MM.1S (cell line): ENCODE measurements at regions not wholly inside any gene's neighbourhood (a gene's known extent, or its start where the extent isn't known, plus 50 kb on each side); places are given as distances from the start of the nearest gene placed in this dataset.
"Not testable (repeated sequence)": the region's sequence is repeated elsewhere in the genome, so short reads cannot be mapped to it uniquely, and the experiment has no call there.

Experiments
- DNase-seq: peaks from one replicate; pipeline ENCODE4 v3.0.0-alpha.2; 2015
- H2AFZ ChIP-seq: fragments of 300-600 bp; sonication (generic); 2 replicates; pipeline ENCODE4 v1.6.0; 2016; ENCODE audit warnings: antibody characterized with exemption, low read length
- H3F3A ChIP-seq: fragments of 300-600 bp; sonication (generic); 2 replicates; pipeline ENCODE4 v1.6.1; 2016; ENCODE audit warnings: mild to moderate bottlenecking, antibody characterized with exemption, low read length, moderate library complexity, mixed read lengths; ENCODE audit not compliant: insufficient read depth
- H3K27ac ChIP-seq: fragments of 300-600 bp; sonication (generic); 2 replicates; pipeline ENCODE4 v1.5.1; 2016; ENCODE audit warnings: mild to moderate bottlenecking, low read length
- H3K27me3 ChIP-seq: fragments of 300-600 bp; sonication (generic); replicated peaks from 2 replicates; pipeline ENCODE4 v1.6.0; 2016; ENCODE audit warnings: low read length; ENCODE audit not compliant: insufficient read depth
- H3K36me3 ChIP-seq: fragments of 300-600 bp; sonication (generic); replicated peaks from 2 replicates; pipeline ENCODE4 v1.6.1; 2016; ENCODE audit warnings: mild to moderate bottlenecking, low read length, mixed read lengths; ENCODE audit not compliant: insufficient read depth
- H3K4me1 ChIP-seq: fragments of 300-600 bp; sonication (generic); 2 replicates; pipeline ENCODE4 v1.6.1; 2016; ENCODE audit warnings: low read length, mixed read lengths
- H3K4me2 ChIP-seq: fragments of 300-600 bp; sonication (generic); 2 replicates; pipeline ENCODE4 v1.6.0; 2016; ENCODE audit warnings: low read depth, low read length
- H3K4me3 ChIP-seq: fragments of 300-600 bp; sonication (generic); 2 replicates; pipeline ENCODE4 v1.5.1; 2016; ENCODE audit warnings: low read length, mixed read lengths
- H3K79me2 ChIP-seq: fragments of 300-600 bp; sonication (generic); 2 replicates; pipeline ENCODE4 v1.6.1; 2016; ENCODE audit warnings: mixed run types, low read length, mixed read lengths
- H3K9ac ChIP-seq: fragments of 300-600 bp; sonication (generic); 2 replicates; pipeline ENCODE4 v1.6.1; 2016; ENCODE audit warnings: low read length, mixed read lengths
- H3K9me2 ChIP-seq: fragments of 300-600 bp; sonication (generic); replicated peaks from 2 replicates; pipeline ENCODE4 v1.6.1; 2016; ENCODE audit warnings: mild to moderate bottlenecking, low read length, mixed read lengths; ENCODE audit not compliant: insufficient read depth
- H3K9me3 ChIP-seq: fragments of 300-600 bp; sonication (generic); replicated peaks from 2 replicates; pipeline ENCODE4 v1.6.1; 2016; ENCODE audit warnings: mild to moderate bottlenecking, low read length, mixed read lengths; ENCODE audit not compliant: insufficient read depth
- H4K20me1 ChIP-seq: fragments of 300-600 bp; sonication (generic); 2 replicates; pipeline ENCODE4 v1.6.1; 2016; ENCODE audit warnings: mild to moderate bottlenecking, low read length, moderate library complexity, mixed read lengths; ENCODE audit not compliant: insufficient read depth

GRCh38 chr1:143805374-143805773, 166.4 kb downstream of the FAM72C start:
- not testable (repeated sequence) for H3K79me2 ChIP-seq, H3F3A ChIP-seq, DNase-seq, H3K9me3 ChIP-seq, H3K9me2 ChIP-seq, H3K36me3 ChIP-seq, H3K27me3 ChIP-seq, H2AFZ ChIP-seq, H3K27ac ChIP-seq, H3K4me2 ChIP-seq, H3K4me1 ChIP-seq, H3K4me3 ChIP-seq, H3K9ac ChIP-seq, H4K20me1 ChIP-seq

- not testable (repeated sequence) for H3K4me1 ChIP-seq, H3K27ac ChIP-seq, H3F3A ChIP-seq, H3K79me2 ChIP-seq, H3K4me2 ChIP-seq, H3K9me2 ChIP-seq, H3K4me3 ChIP-seq, H2AFZ ChIP-seq, DNase-seq, H3K9me3 ChIP-seq, H3K27me3 ChIP-seq, H3K9ac ChIP-seq, H4K20me1 ChIP-seq, H3K36me3 ChIP-seq
Observed at GRCh38 chr1:143804707-143805356, 167.0 kb downstream of the FAM72C start.

DNA sequence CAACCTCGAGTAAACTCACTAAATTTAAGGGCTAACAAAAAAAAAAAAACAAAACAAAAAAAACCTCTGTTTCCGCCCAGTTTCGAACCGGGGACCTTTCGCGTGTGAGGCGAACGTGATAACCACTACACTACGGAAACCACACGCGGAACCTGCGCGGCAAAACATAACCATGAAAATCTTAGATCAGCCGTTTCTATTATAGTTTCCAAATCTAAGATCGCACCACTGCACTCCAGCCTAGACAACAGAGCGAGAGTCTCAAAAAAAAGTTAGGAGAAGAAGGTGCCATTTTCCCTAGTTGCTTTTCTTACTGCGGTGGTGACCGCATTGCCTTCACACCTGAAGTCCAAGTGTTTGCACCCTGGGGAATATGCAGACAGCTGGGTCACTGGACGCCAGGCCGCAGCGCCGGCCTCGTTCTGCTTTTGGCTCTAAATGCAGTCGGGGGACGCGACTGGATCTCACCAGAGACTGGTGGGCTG, 167.8 kb downstream of the FAM72C start:
- DNase-seq = peak; percentile 49
- H3K9me2 ChIP-seq, H3K9me3 ChIP-seq, H3K36me3 ChIP-seq, H3K4me1 ChIP-seq, H3F3A ChIP-seq, H4K20me1 ChIP-seq, H3K27ac ChIP-seq, H3K79me2 ChIP-seq, H3K27me3 ChIP-seq: not testable (repeated sequence)
- peak overlapping the region; percentile 60 for H3K4me3 ChIP-seq
- H3K4me2 ChIP-seq = peak overlapping the region; percentile 74; the same call in 1 of the 2 replicates
- peak overlapping the region; percentile 78 for H2AFZ ChIP-seq
- peak overlapping the region; percentile 27; the same call in 1 of the 2 replicates for H3K9ac ChIP-seq

GRCh38 chr1:143803095-143803494, 168.7 kb downstream of the FAM72C start:
- not testable (repeated sequence) for H3K36me3 ChIP-seq, H4K20me1 ChIP-seq, H3K4me3 ChIP-seq, H3K4me1 ChIP-seq, H3K4me2 ChIP-seq, H3K27ac ChIP-seq, H3F3A ChIP-seq, H3K9ac ChIP-seq, DNase-seq, H3K9me2 ChIP-seq, H2AFZ ChIP-seq, H3K79me2 ChIP-seq, H3K27me3 ChIP-seq, H3K9me3 ChIP-seq

GRCh38 chr1:143799568-143800187, 172.1 kb downstream of the FAM72C start:
- not testable (repeated sequence) for H3K9me2 ChIP-seq, H2AFZ ChIP-seq, H3K9me3 ChIP-seq, H3K4me1 ChIP-seq, H3K27me3 ChIP-seq, H3K4me3 ChIP-seq, H3K27ac ChIP-seq, H3K79me2 ChIP-seq, H3K36me3 ChIP-seq, H3F3A ChIP-seq, DNase-seq, H4K20me1 ChIP-seq, H3K9ac ChIP-seq, H3K4me2 ChIP-seq

- not testable (repeated sequence) for H3F3A ChIP-seq, H2AFZ ChIP-seq, H3K9me2 ChIP-seq, H3K4me3 ChIP-seq, H3K4me1 ChIP-seq, H3K4me2 ChIP-seq, H3K27me3 ChIP-seq, H3K9me3 ChIP-seq, H3K27ac ChIP-seq, H3K36me3 ChIP-seq, H4K20me1 ChIP-seq, H3K79me2 ChIP-seq, DNase-seq, H3K9ac ChIP-seq
Observed at GRCh38 chr1:143796369-143796768, 175.4 kb downstream of the FAM72C start.

DNA sequence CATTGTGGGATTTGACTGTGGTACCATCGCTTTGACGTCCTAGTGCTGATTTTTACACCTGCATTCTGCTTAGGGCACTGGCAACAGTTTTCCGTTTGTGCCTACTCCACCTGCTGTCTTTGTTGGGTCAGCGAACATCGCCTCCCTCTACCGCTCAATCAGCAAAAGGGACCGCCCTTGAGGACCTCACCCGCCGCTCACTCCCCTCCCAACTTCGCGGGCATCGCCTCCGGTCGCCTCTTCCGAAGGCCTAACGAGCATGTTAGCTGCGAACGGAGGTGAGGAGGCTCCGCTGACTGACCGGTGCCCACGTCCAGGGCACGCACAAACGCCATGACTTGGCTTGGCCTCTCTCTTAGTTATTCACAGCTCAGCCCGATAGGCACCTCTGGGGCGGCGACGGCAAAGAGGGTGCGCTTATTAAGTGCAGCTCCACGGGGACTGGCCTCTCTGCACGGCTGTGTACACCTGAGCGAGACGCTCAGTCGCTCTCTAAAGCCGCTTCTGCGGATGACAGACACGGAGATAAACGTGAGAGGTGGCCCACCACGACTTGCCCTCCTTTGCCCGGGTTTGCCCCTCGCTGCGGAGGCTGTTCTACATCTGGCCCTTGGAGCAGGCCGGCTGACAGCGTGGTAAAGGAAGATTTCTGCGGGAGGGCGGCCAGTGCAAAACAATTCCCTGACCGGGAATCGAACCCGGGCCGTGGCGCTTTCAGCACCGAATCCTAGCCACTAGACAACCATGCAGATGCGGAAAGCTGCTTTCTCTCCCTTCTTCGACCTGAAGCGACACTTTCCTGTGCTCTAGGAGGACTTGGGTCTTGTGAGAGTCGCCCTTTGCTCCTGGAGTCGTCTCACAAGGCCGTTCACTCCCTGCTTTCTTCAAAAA, 179.5 kb downstream of the FAM72C start:
- H3F3A ChIP-seq = not testable (repeated sequence)

More for the DNA sequence above, 179.5 kb downstream of the FAM72C start:
- H3K27me3 ChIP-seq, H4K20me1 ChIP-seq, DNase-seq, H3K79me2 ChIP-seq, H2AFZ ChIP-seq, H3K36me3 ChIP-seq, H3K4me3 ChIP-seq, H3K4me1 ChIP-seq, H3K27ac ChIP-seq, H3K9me2 ChIP-seq, H3K9ac ChIP-seq, H3K4me2 ChIP-seq, H3K9me3 ChIP-seq: not testable (repeated sequence)
